OCI-LY1 (cell line): ENCODE measurements at regions not wholly inside any gene's neighbourhood (a gene's known extent, or its start where the extent isn't known, plus 50 kb on each side); places are given as distances from the start of the nearest gene placed in this dataset.

Experiments used
- H2AFZ ChIP-seq: fragments of 200-600 bp; sonication (generic), shearing (Covaris generic); 2 replicates; pipeline ENCODE4 v1.6.0; 2014; ENCODE audit warnings: antibody characterized with exemption, mild to moderate bottlenecking, low read length
- H3F3A ChIP-seq: fragments of 200-600 bp; sonication (generic), shearing (Covaris generic); 2 replicates; pipeline ENCODE4 v1.6.0; 2014; ENCODE audit warnings: mild to moderate bottlenecking, antibody characterized with exemption, low read length, moderate library complexity; ENCODE audit not compliant: insufficient read depth
- H3K27ac ChIP-seq: fragments of 200-600 bp; sonication (generic); 2 replicates; pipeline ENCODE4 v1.5.1; 2014; ENCODE audit warnings: low read length, mixed run types, mild to moderate bottlenecking, low read depth; ENCODE audit not compliant: poor library complexity, severe bottlenecking
- H3K27me3 ChIP-seq: fragments of 200-600 bp; sonication (generic); 2 replicates; pipeline ENCODE4 v1.6.0; 2014; ENCODE audit warnings: antibody characterized with exemption, mild to moderate bottlenecking, low read length, moderate library complexity; ENCODE audit not compliant: insufficient read depth
- H3K36me3 ChIP-seq: fragments of 200-600 bp; sonication (generic); 2 replicates; pipeline ENCODE4 v1.6.1; 2014; ENCODE audit warnings: mild to moderate bottlenecking, antibody characterized with exemption, low read length, moderate library complexity, mixed read lengths; ENCODE audit not compliant: insufficient read depth
- H3K4me1 ChIP-seq: fragments of 200-600 bp; sonication (generic); 2 replicates; pipeline ENCODE4 v1.5.1; 2014; ENCODE audit warnings: mild to moderate bottlenecking, low read length, moderate library complexity; ENCODE audit not compliant: insufficient read depth, severe bottlenecking
- H3K4me2 ChIP-seq: fragments of 200-600 bp; sonication (generic), shearing (Covaris generic); 2 replicates; pipeline ENCODE4 v1.6.1; 2014; ENCODE audit warnings: low read length
- H3K4me3 ChIP-seq: fragments of 200-600 bp; sonication (generic); 2 replicates; pipeline ENCODE4 v1.5.1; 2014; ENCODE audit warnings: low read length, low read depth, mild to moderate bottlenecking, mixed read lengths; ENCODE audit not compliant: poor library complexity, severe bottlenecking
- H3K79me2 ChIP-seq: fragments of 200-600 bp; shearing (Covaris generic); 2 replicates; pipeline ENCODE4 v1.6.1; 2016; ENCODE audit warnings: mixed run types, low read length, mixed read lengths; ENCODE audit not compliant: insufficient read depth
- H3K9ac ChIP-seq: fragments of 200-600 bp; sonication (generic), shearing (Covaris generic); 2 replicates; pipeline ENCODE4 v1.6.1; 2014; ENCODE audit warnings: mild to moderate bottlenecking, low read length, mixed read lengths
- H3K9me2 ChIP-seq: fragments of 200-600 bp; sonication (generic), shearing (Covaris generic); 2 replicates; pipeline ENCODE4 v1.6.1; 2014; ENCODE audit warnings: low read depth, mild to moderate bottlenecking, low read length, mixed read lengths
- H3K9me3 ChIP-seq: fragments of 200-600 bp; shearing (Covaris generic); 2 replicates; pipeline ENCODE4 v1.6.1; 2014; ENCODE audit warnings: low read length, mixed read lengths
- H4K20me1 ChIP-seq: fragments of 200-600 bp; sonication (generic), shearing (Covaris generic); 2 replicates; pipeline ENCODE4 v1.6.0; 2016; ENCODE audit warnings: mild to moderate bottlenecking, low read length; ENCODE audit not compliant: insufficient read depth
- CTCF ChIP-seq: fragments of 200-600 bp; sonication (generic), shearing (Covaris generic); IDR thresholded peaks from 2 replicates; pipeline ENCODE4 v1.5.1; 2017; ENCODE audit warnings: mild to moderate bottlenecking, antibody characterized with exemption, low read length, moderate library complexity, mixed read lengths
- EZH2 ChIP-seq: fragments of 200-600 bp; sonication (generic), shearing (Covaris generic); IDR thresholded peaks from 2 replicates; pipeline ENCODE4 v1.8.0; 2017; ENCODE audit warnings: borderline replicate concordance, mixed run types, mild to moderate bottlenecking, antibody characterized with exemption, low read length, moderate library complexity, mixed read lengths

GRCh38 chr2:74042606-74043005 lies 57.9 kb downstream of the TET3 start:
- H3K27me3 ChIP-seq, result no peaks in the 10 kb centered on the region
- H3K27ac ChIP-seq, result no peak overlapping the region
- H3K36me3 ChIP-seq, result no peaks in the 10 kb centered on the region
- TF ChIP-seq CTCF (no peak), EZH2 (no peak)
- no peaks in the 10 kb centered on the region; the same call in 1 of the 2 replicates for H3K79me2 ChIP-seq
- H3K4me3 ChIP-seq, result no peak overlapping the region
- H4K20me1 ChIP-seq, result no peaks in the 10 kb centered on the region
- H3K9ac ChIP-seq, result no peak overlapping the region
- H3K4me1 ChIP-seq, result peaks cover 17% of the 10 kb centered on the region
- no peak overlapping the region for H2AFZ ChIP-seq
- no peaks in the 10 kb centered on the region for H3K9me2 ChIP-seq
- H3K9me3 ChIP-seq, result no peaks in the 10 kb centered on the region
- no peaks in the 10 kb centered on the region for H3F3A ChIP-seq
- no peak overlapping the region for H3K4me2 ChIP-seq

GRCh38 chr2:74043345-74044329 lies 58.9 kb downstream of the TET3 start:
- H3F3A ChIP-seq, result no peaks in the 10 kb centered on the region
- no peaks in the 10 kb centered on the region for H4K20me1 ChIP-seq
- peaks cover 8% of the 10 kb centered on the region; the same call in 1 of the 2 replicates for H3K36me3 ChIP-seq
- no peaks in the 10 kb centered on the region for H3K9me3 ChIP-seq
- H3K4me2 ChIP-seq, result no peak overlapping the region
- H3K79me2 ChIP-seq, result no peaks in the 10 kb centered on the region; the same call in 1 of the 2 replicates
- no peak overlapping the region for H2AFZ ChIP-seq
- no peak overlapping the region for H3K9ac ChIP-seq
- H3K27ac ChIP-seq, result no peak overlapping the region
- no peaks in the 10 kb centered on the region for H3K27me3 ChIP-seq
- peaks cover 6% of the 10 kb centered on the region for H3K4me1 ChIP-seq
- H3K9me2 ChIP-seq, result no peaks in the 10 kb centered on the region
- H3K4me3 ChIP-seq, result no peak overlapping the region
- TF ChIP-seq EZH2, result no peak
- no peak for TF ChIP-seq CTCF

- Histone ChIP-seq H3K9me2 (no peaks in the 10 kb centered on the region), H3K79me2 (no peaks in the 10 kb centered on the region; the same call in 1 of the 2 replicates), H3K27ac (no peak overlapping the region), H3K4me3 (no peak overlapping the region), H3K4me1 (no peaks in the 10 kb centered on the region), H3F3A (no peaks in the 10 kb centered on the region), H4K20me1 (no peaks in the 10 kb centered on the region), H3K4me2 (no peak overlapping the region), H2AFZ (no peak overlapping the region), H3K27me3 (no peaks in the 10 kb centered on the region), H3K36me3 (peaks cover 8% of the 10 kb centered on the region; the same call in 1 of the 2 replicates), H3K9ac (no peak overlapping the region), H3K9me3 (no peaks in the 10 kb centered on the region)
- TF ChIP-seq CTCF (no peak), EZH2 (no peak)
Observed at GRCh38 chr2:74044999-74045398, 60.3 kb downstream of the TET3 start.
